Lower lobe of right lung (tissue), 2 donors: ENCODE measurements at regions not wholly inside any gene's neighbourhood (a gene's known extent, or its start where the extent isn't known, plus 50 kb on each side); places are given as distances from the start of the nearest gene placed in this dataset.

Experiments
- ATAC-seq, 2 donors: fragments of 200-7000 bp; cut with Tn5 transposase; one replicate each; pipeline ENCODE4 v1.9.1; 2020 to 2022; ENCODE audit warnings: mild to moderate bottlenecking in 2 of 2, moderate library complexity in 2 of 2
- DNase-seq: peaks from one replicate; pipeline ENCODE4 v3.0.0-alpha.2; 2020
- H3K27ac ChIP-seq: fragments of 200-600 bp; one replicate; pipeline ENCODE4 v1.8.0; 2022
- H3K27me3 ChIP-seq: fragments of 200-600 bp; one replicate; pipeline ENCODE4 v1.8.0; 2022; ENCODE audit warnings: low read depth
- H3K36me3 ChIP-seq: fragments of 200-600 bp; one replicate; pipeline ENCODE4 v1.8.0; 2022; ENCODE audit warnings: mild to moderate bottlenecking
- H3K4me1 ChIP-seq: fragments of 200-600 bp; one replicate; pipeline ENCODE4 v1.8.0; 2022
- H3K4me3 ChIP-seq: fragments of 200-600 bp; one replicate; pipeline ENCODE4 v1.8.0; 2022; ENCODE audit warnings: mild to moderate bottlenecking
- H3K9me3 ChIP-seq: fragments of 200-600 bp; one replicate; pipeline ENCODE4 v1.8.0; 2022
- CTCF ChIP-seq: fragments of 200-600 bp; IDR thresholded peaks from one replicate; pipeline ENCODE4 v1.8.0; 2022; ENCODE audit warnings: antibody characterized with exemption, mild to moderate bottlenecking
- intact Hi-C: fragments of 100-400 bp; cut with DNase I; formaldehyde crosslinking; loops from one replicate; pipeline ENCODE4 v1.11.0; 2022
- donor health status: DM: no; HTN: yes; CAD: no; lungs with severe emphysema.

DNA sequence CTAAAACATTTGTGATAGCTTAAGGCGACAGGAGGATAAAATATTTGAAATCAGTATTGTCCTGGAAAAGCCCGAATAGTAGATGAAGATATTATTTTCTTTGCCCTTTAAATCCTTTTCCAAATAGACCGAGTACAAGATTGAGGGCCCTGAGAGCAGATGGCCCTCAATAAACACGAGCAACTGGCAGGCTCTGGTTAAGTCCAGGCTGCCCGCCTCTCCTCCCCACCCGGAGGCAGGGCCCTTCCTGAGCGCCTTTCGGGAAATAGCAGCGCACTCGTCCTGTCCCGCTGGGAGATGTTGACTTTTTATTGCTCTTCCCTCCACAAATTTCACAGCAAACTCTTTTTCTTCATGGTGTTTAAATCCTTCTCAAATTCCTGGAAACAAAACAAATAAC is 50.8 kb upstream of the MAX start:
- TF ChIP-seq CTCF, result no peak
- Histone ChIP-seq H3K4me1 (peaks cover 14% of the 10 kb centered on the region), H3K27me3 (no peaks in the 10 kb centered on the region), H3K27ac (no peak overlapping the region), H3K9me3 (no peaks in the 10 kb centered on the region), H3K4me3 (no peak overlapping the region), H3K36me3 (no peaks in the 10 kb centered on the region)
- ATAC-seq (no peak), DNase-seq (no peak)
- intact Hi-C loops, result no loop called here

DNA sequence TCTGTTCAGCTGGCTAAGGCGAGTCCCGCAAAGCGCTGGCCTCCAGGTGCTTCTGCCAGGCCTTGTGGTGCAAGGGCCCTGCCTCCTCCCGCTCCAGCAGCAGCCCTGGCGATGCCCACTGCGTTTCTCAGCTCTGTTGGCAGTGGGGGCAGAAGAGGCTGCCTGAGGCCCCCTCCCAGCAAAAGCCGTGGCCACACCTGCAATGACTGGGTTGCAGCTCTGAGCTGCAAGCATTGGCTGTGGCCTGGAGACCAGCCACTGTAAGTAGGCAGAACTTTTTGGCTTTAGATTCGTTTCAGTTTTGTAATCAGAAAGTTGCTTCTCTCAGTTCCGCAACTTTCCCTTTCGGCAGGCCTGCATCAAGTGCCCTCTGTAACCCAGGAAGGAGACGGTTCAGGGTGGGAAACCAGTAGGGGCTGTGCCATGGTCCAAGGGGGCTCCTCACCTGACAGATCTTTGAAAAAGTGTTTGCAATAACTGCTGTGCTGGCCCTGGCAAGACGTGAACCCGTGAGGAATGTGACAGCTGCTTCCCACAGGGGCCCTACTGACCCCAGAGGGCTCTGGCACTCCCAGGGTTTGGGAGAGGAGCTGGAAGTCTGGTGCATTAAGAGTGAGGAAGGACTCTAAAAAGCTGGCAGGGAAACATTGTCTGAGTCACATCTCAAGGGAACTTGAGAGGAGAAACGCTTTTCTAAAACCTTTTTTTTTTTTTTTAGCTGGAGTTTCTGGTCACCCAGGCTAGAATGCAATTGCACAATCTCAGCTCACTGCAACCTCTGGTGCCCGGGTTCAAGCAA is 54.5 kb upstream of the MAX start:
- H3K4me3 ChIP-seq, result peak overlapping the region; percentile 27
- TF ChIP-seq CTCF, result no peak
- peak; percentile 54 for DNase-seq

GRCh38 chr14:65159281-65160062 is 57.2 kb upstream of the MAX start:
- no peaks in the 10 kb centered on the region for H3K36me3 ChIP-seq
- ATAC-seq (no peak), DNase-seq (no peak)
- intact Hi-C loops, result loop anchor here (10.0 kb wide), 1 partner anchor 665 kb away; no protein-coding TSS in a partner anchor
- H3K4me1 ChIP-seq, result peaks cover 14% of the 10 kb centered on the region
- no peaks in the 10 kb centered on the region for H3K9me3 ChIP-seq
- H3K27me3 ChIP-seq, result no peaks in the 10 kb centered on the region
- TF ChIP-seq CTCF, result no peak
- no peak overlapping the region for H3K4me3 ChIP-seq
- no peak overlapping the region for H3K27ac ChIP-seq

More for the DNA sequence above, 54.5 kb upstream of the MAX start:
- Histone ChIP-seq H3K4me1 (peaks cover 14% of the 10 kb centered on the region), H3K27me3 (no peaks in the 10 kb centered on the region), H3K36me3 (no peaks in the 10 kb centered on the region), H3K9me3 (no peaks in the 10 kb centered on the region), H3K27ac (peak overlapping the region; percentile 87)
- intact Hi-C loops, result no loop called here
- ATAC-seq, result peak; percentile 80 to 85

- no peaks in the 10 kb centered on the region for H3K36me3 ChIP-seq
- H3K4me1 ChIP-seq, result peaks cover 14% of the 10 kb centered on the region
- no peak overlapping the region for H3K4me3 ChIP-seq
- intact Hi-C loops, result loop anchor here (10.0 kb wide), 1 partner anchor 665 kb away; no protein-coding TSS in a partner anchor
- no peaks in the 10 kb centered on the region for H3K27me3 ChIP-seq
- H3K9me3 ChIP-seq, result no peaks in the 10 kb centered on the region
- ATAC-seq (no peak), DNase-seq (no peak)
- no peak overlapping the region for H3K27ac ChIP-seq
- TF ChIP-seq CTCF, result no peak
Measured at GRCh38 chr14:65160091-65160490, 57.8 kb upstream of the MAX start.

DNA sequence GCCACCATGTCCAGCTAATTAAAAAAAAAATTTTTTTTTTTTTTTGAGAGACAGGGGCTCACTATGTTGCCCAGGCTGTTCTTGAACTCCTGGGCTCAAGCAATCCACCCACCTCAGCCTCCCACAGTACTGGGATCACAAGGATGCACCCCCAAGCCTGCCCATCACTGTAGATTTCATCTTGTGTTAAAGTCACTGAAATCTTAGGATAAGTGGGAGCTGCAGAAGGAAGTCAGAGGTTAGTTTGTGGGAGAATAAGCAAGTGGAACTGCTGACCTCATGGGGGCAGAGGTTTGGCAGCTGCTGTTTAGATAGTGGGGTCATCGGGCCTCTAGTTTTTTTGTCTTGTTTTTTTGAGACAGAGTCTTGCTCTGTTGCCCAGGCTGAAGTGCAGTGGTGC is 59.7 kb upstream of the MAX start:
- DNase-seq, result no peak
- no peaks in the 10 kb centered on the region for H3K9me3 ChIP-seq
- H3K27ac ChIP-seq, result no peak overlapping the region
- H3K4me3 ChIP-seq, result no peak overlapping the region
- intact Hi-C loops, result loop anchor here (10.0 kb wide), 1 partner anchor 663 kb away; no protein-coding TSS in a partner anchor
- no peak for ATAC-seq
- TF ChIP-seq CTCF, result no peak
- no peaks in the 10 kb centered on the region for H3K27me3 ChIP-seq
- peaks cover 5% of the 10 kb centered on the region for H3K4me1 ChIP-seq
- H3K36me3 ChIP-seq, result no peaks in the 10 kb centered on the region
